GM18868 (cell line): ENCODE measurements at regions not wholly inside any gene's neighbourhood (a gene's known extent, or its start where the extent isn't known, plus 50 kb on each side); places are given as distances from the start of the nearest gene placed in this dataset.
A peak's percentile ranks its signal among the peaks of the same experiment; 100 is the strongest.

Experiments
- ATAC-seq: cut with Tn5 transposase; IDR thresholded peaks from one replicate; pipeline ENCODE4 v1.9.1; 2021; ENCODE audit warnings: mild to moderate bottlenecking, moderate library complexity; ENCODE audit not compliant: unreplicated experiment

GRCh38 chr10:105834261-105835059 is 1193.4 kb downstream of the SORCS3 start:
- no peak for ATAC-seq

DNA sequence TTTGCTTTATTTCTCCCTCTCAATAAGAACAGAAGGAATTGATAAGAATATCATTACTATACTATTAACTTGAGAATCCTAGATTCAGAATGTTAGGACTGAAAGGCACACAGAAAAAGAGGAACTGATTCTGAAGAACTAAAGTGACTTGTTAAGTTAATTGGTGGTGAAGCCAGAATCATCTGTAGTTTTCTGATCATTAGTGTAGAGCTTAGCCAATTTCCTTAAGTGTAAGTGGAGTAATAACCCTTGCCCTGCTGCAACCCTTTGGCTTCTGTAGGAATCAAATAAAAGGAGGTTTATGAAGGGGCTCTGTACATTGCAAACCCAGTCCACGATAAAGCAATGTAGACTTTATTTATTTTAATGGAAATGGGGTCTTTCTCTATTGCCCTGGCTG is 1186.0 kb downstream of the SORCS3 start:
- ATAC-seq = peak; percentile 90

DNA sequence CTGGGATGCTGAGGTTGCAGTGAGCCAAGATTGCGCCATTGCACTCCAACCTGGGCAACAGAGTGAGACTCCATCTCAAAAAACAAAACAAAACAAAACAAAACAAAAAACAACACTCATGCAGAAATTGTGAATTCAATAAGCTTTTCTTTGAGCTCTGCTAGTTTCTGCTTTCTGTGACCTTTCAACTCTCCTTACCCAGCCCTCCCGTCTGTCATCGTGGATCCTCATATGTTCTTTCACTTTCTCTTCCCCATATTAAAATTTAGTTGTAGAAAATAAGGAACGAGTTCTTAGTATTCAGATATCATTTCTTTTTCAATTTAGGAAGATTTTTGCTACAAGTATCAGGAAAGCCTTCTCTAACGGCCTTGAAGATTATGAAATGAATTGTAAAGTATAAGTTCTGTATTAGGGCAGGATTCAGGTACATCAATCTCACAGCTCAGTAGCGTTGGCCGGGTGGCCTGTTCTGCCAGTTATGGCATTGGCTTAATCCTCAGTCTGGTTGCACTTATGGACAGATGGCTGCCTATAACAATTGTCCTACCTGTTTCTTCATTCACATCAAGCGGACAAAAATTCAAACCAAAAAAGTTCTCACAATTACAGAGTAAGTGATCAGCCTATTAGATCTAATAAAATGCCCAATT is 1167.0 kb downstream of the SORCS3 start:
- ATAC-seq = peak; percentile 83

- ATAC-seq = no peak
Measured at GRCh38 chr10:105803206-105803605, 1162.1 kb downstream of the SORCS3 start.

DNA sequence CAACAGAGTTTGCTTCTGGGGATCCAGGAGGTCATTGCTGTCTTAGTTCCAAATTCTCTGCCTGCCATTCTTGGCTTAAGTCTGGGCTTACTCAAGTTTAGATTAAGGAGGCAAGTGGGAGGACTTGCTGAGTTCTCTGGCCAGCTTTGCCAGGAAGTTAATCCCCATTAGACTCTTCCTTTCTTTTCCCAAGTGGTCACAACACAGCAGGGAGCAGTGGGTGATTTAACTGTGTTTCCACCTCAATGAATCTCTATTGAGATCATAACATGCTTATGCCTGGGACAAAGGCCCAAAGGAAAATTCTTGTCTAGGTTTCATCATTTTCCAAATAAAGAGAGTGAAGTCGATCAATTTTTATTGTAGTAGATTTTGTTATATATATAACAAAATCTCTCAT is 1159.6 kb downstream of the SORCS3 start:
- ATAC-seq = no peak

DNA sequence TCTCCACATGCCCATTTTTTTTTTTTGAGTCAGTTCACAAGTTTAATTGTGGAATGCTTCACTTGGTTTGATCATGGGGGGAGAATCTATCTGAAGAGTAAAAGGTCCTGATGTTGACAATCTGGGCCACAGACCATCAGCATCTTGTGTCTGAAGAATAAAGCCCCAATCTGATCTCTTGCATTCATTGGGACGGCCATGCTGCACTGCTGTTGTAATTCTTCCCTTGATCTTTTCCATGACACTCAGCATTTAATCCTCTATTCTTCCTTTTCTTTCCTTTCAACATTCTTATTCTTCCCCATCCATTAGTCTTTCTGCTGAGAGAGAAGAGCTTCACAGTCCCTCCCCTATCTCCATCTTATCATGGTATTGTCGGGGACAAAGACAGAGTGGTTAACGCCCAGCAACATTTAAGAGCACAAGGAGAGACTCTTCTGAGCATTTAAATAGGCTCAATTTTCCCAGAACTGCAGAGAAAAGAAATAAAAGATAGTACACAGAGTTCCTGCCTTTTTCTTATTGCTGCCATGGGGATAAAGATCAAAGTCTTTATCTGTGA is 1157.3 kb downstream of the SORCS3 start:
- no peak for ATAC-seq

GRCh38 chr10:105797234-105797890 is 1156.3 kb downstream of the SORCS3 start:
- peak; percentile 92 for ATAC-seq

GRCh38 chr10:105793071-105793470 is 1152.0 kb downstream of the SORCS3 start:
- ATAC-seq = no peak

DNA sequence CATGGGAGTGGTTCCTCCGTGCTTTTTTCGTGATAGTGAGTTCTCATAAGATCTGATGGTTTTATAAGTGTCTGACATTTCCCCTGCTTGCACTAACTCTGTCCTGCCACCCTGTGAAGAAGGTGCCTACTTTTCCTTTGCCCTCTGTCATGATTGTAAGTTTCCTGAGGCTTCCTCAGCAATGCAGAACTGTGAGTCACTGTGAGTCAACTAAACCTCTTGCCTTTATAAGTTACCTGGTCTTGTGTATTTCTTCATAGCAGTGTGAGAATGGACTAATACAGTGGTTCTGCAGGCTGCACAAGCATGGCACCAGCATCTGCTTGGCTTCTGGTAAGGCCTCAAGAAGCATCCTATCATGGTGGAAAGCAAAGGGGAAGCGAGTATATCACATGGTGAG is 1144.6 kb downstream of the SORCS3 start:
- no peak for ATAC-seq

DNA sequence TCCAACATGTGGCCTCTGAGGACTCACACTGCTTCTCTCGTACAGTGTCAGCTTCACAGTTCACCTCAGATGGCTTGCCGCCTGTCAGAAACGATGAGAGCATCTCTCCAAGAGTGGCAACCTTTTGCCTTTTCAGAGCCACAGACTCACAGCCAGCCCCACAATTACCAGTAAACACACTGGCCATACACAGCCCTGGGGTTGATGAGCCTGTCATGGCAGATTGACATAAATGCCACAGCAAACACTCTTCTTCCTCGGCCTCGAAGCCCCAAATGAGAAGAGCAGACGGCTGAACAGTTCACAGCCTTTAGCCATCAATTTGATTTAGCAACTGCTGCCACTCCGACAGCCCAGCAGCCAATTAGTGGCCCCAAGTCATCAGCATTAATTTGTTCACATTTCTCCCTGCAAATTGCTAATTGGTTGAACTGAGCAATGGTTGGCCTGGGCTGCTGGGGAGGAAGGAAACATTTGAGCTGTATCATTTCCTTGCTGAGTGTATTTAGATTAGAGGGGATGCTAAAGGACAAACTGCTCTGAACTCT is 1142.9 kb downstream of the SORCS3 start:
- ATAC-seq = no peak

- no peak for ATAC-seq
Measured at GRCh38 chr10:105774881-105775280, 1133.8 kb downstream of the SORCS3 start.

DNA sequence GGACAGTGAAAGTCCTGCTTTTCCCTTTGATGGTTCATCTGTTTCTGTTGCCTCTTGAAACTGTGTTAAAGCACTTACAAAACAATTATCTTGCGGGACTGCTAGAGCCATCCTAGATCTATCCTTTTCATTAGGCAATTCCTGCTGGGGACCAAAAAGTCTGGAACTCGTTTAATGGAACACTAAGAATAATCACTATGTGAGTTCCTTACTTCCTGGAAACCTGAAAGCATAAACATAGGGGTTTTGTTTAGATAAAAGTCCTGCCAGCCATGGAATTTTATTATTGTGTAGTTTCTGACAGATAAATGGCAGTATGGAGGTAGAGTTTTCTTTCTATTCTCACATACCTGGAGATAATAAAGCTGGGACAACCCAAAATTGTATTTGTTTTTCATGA is 1133.3 kb downstream of the SORCS3 start:
- no peak for ATAC-seq

- no peak for ATAC-seq
Measured at GRCh38 chr10:105770524-105771212, 1129.6 kb downstream of the SORCS3 start.

GRCh38 chr10:105769248-105770184 is 1128.4 kb downstream of the SORCS3 start:
- ATAC-seq = no peak

DNA sequence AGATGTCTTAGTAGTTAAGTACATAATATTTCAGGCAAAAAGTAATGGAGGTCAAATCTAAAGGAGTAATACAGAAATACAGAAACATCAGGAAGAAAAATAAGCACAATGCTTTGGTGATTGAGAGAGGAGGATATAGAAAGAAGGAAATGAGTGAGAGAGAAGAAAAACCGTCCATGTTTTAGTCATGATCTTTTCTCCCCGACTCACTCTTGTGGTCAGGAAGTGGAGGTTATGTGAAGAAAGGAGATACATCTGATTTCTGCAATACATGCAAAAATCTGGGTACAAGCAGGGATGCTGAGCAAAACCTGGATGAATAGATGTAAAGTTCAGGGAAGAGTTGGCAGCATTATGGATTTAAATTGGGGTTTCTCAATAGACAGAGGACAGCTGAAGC is 1122.5 kb downstream of the SORCS3 start:
- no peak for ATAC-seq

DNA sequence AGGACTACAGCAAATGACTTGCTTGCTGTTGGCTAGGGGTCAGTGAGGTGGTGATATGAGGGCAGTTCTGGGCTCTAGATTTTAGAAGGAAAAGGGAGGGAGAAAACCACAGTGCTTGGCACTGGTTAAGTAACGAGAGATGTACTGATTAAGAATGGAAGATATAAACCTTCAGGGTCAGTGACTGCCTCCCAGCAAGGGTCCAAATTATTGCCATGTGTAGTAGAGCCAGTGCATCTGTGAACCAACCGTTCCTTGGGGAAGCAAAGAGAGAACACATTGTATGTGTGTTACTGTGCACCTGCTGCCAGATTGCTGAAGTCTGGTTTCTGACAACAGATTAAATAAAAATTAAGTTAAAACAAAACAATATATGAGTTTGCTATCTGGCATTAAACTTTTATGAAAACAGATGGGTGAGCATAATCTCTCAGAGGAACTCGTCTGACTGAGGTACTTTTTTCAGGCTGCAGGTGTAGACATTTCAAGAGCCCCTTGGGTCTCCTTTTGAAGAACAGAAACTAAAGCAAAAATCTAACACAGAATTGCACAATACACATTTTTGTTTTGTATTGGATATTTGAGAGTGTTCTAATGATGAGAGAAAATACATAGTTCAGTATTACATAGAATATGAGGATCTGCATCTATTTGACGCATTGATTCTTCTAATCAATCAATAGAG is 1120.6 kb downstream of the SORCS3 start:
- ATAC-seq = no peak

DNA sequence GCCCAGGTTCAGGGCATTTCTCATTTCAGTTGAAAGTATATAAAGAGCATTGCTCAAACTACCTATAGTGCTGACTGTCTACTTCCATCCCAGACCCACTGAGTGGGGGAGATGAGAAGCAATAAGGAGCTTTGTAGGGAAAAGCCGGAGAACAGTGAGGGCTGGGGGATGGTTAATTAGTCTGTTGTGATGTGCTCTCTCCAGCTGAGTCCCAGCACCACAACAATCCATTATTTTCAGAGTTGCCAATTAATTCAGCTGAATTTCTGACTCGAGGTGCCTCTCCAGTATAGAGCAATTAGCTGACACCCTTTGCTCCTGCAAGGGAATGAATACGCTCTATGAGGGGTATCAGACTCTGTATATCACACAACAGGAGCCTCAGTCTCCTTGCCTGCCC is 1118.6 kb downstream of the SORCS3 start:
- ATAC-seq = no peak

- no peak for ATAC-seq
Measured at GRCh38 chr10:105758209-105758998, 1117.3 kb downstream of the SORCS3 start.
